ENCODE measurements at regions not wholly inside any gene's neighbourhood (a gene's known extent, or its start where the extent isn't known, plus 50 kb on each side); places are given as distances from the start of the nearest gene placed in this dataset.

- no peak for TF ChIP-seq RNF2 (conservative IDR thresholded peaks at IDR 0.05; ENCODE audit: low read depth)
Observed at GRCh38 chr12:14072987-14073386, 91.6 kb upstream of the GRIN2B start (continued).

- Histone ChIP-seq H3K36me3 (replicated peaks in 1 of 2; ENCODE audit: control insufficient read depth in 1 of 2, insufficient read depth in 2 of 2, low read length in 2 of 2) (no peaks in the 10 kb centered on the region), H2AFZ (ENCODE audit: low read length) (no peak overlapping the region), H4K20me1 (ENCODE audit: insufficient read depth, low read length) (no peaks in the 10 kb centered on the region), H3K27ac (ENCODE audit: extremely low read length, insufficient read depth, low read length) (no peak overlapping the region), H3K4me2 (ENCODE audit: low read depth, low read length) (no peak overlapping the region), H3K4me1 (ENCODE audit: insufficient read depth, low read length) (no peaks in the 10 kb centered on the region), H3K27me3 (ENCODE audit: control insufficient read depth in 1 of 2, insufficient read depth in 2 of 2, low read length in 2 of 2) (no peaks in the 10 kb centered on the region), H3K4me3 (replicated peaks in 1 of 3; ENCODE audit: insufficient read depth in 1 of 3, low read depth in 2 of 3, low read length in 3 of 3) (no peak overlapping the region), H3K79me2 (ENCODE audit: insufficient read depth, low read length) (no peaks in the 10 kb centered on the region), H3K9ac (ENCODE audit: insufficient read depth, low read depth, low read length) (no peak overlapping the region), H3K9me3 (ENCODE audit: low read length) (peaks cover 12% of the 10 kb centered on the region; the same call in 1 of the 2 replicates)
- BruUV-seq (replicated peaks), result no TSS peak
- ChIA-PET POLR2A (no interaction called here), CTCF (ENCODE audit: low intra/inter-chr PET ratio, low total read pairs) (no interaction called here)
- ATAC-seq, result no peak
- in situ Hi-C loops (cut with HindIII; ENCODE audit: extremely low pct_ligation_motif_present, low pct_unique_long_range_greater_than_20kb) (no loop called here), intact Hi-C loops (cut with micrococcal nuclease; ENCODE audit: unreplicated experiment) (no loop called here)
- WGBS (ENCODE audit: low lambda C conversion rate), result 0% methylated on average over 2 of the region's 2 CpGs
- DNase-seq (ENCODE audit: low spot score), result no peak
- FAIRE-seq, result no peak
- TF ChIP-seq ZNF510 (CRISPR knock-in tag; IDR thresholded peaks at IDR 0.05; ENCODE audit: low read depth), result no peak
- no peak for TF ChIP-seq PRMT3 (CRISPR knock-in tag; IDR thresholded peaks at IDR 0.05; ENCODE audit: borderline replicate concordance, low read depth)
- TF ChIP-seq GABPB1 (CRISPR knock-in tag; IDR thresholded peaks at IDR 0.05), result no peak
- TF ChIP-seq KMT2A (CRISPR knock-in tag; IDR thresholded peaks at IDR 0.05), result no peak
- no peak for TF ChIP-seq CENPBD1 (CRISPR knock-in tag; IDR thresholded peaks at IDR 0.05; ENCODE audit: borderline replicate concordance, low read depth)
- no peak for TF ChIP-seq NR0B2 (CRISPR knock-in tag; IDR thresholded peaks at IDR 0.05)
- no peak for TF ChIP-seq SMARCE1 (IDR thresholded peaks at IDR 0.05; ENCODE audit: borderline replicate concordance)
- TF ChIP-seq RBAK (CRISPR knock-in tag; IDR thresholded peaks at IDR 0.05), result no peak
- no peak for TF ChIP-seq ZBTB42 (CRISPR knock-in tag; IDR thresholded peaks at IDR 0.05)
- TF ChIP-seq ZNF652 (CRISPR knock-in tag; IDR thresholded peaks at IDR 0.05; ENCODE audit: borderline replicate concordance, low read depth), result no peak
- TF ChIP-seq RAD21 (CRISPR knock-in tag; IDR thresholded peaks at IDR 0.05), result no peak
- TF ChIP-seq ZFP36L1 (CRISPR knock-in tag; IDR thresholded peaks at IDR 0.05), result no peak
- TF ChIP-seq ZNF329 (CRISPR knock-in tag; IDR thresholded peaks at IDR 0.05; ENCODE audit: low read depth), result no peak
- no peak for TF ChIP-seq ZNF10 (CRISPR knock-in tag; IDR thresholded peaks at IDR 0.05; ENCODE audit: borderline replicate concordance, low read depth)
- no peak for TF ChIP-seq ZNF513 (CRISPR knock-in tag; conservative IDR thresholded peaks at IDR 0.05)
- TF ChIP-seq THYN1 (CRISPR knock-in tag; IDR thresholded peaks at IDR 0.05; ENCODE audit: borderline replicate concordance, low read depth), result no peak
- TF ChIP-seq ZBED4 (CRISPR knock-in tag; IDR thresholded peaks at IDR 0.05; ENCODE audit: borderline replicate concordance), result no peak
Observed at GRCh38 chr12:14075797-14076393, 94.5 kb upstream of the GRIN2B start.

Data from HepG2 (cell line).